ENCODE measurements at regions not wholly inside any gene's neighbourhood (a gene's known extent, or its start where the extent isn't known, plus 50 kb on each side); places are given as distances from the start of the nearest gene placed in this dataset.

- no peak for DNase-seq (ENCODE audit: low read depth in 1 of 2, low spot score in 1 of 2)
- no peak overlapping the region for H3K4me3 ChIP-seq
- no peaks in the 10 kb centered on the region for H3K27me3 ChIP-seq
- H3K36me3 ChIP-seq: no peaks in the 10 kb centered on the region
- H3K4me1 ChIP-seq (ENCODE audit: low read depth): no peaks in the 10 kb centered on the region
- TF ChIP-seq, protein P1, sequence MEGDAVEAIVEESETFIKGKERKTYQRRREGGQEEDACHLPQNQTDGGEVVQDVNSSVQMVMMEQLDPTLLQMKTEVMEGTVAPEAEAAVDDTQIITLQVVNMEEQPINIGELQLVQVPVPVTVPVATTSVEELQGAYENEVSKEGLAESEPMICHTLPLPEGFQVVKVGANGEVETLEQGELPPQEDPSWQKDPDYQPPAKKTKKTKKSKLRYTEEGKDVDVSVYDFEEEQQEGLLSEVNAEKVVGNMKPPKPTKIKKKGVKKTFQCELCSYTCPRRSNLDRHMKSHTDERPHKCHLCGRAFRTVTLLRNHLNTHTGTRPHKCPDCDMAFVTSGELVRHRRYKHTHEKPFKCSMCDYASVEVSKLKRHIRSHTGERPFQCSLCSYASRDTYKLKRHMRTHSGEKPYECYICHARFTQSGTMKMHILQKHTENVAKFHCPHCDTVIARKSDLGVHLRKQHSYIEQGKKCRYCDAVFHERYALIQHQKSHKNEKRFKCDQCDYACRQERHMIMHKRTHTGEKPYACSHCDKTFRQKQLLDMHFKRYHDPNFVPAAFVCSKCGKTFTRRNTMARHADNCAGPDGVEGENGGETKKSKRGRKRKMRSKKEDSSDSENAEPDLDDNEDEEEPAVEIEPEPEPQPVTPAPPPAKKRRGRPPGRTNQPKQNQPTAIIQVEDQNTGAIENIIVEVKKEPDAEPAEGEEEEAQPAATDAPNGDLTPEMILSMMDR (IDR thresholded peaks at IDR 0.05; ENCODE audit: low read depth, low read length): no peak
- no peaks in the 10 kb centered on the region for H3K9me3 ChIP-seq (ENCODE audit: low read depth)
- H3K27ac ChIP-seq: no peak overlapping the region
Measured at GRCh38 chr18:71643822-71644221, 900.3 kb downstream of the CBLN2 start.

- DNase-seq (ENCODE audit: low read depth in 1 of 2, low spot score in 1 of 2): peak in 1 of 2 donors; percentile 0
- H3K4me1 ChIP-seq (ENCODE audit: low read depth): no peaks in the 10 kb centered on the region
- TF ChIP-seq, protein P1 (IDR thresholded peaks at IDR 0.05; ENCODE audit: low read depth, low read length): no peak
- H3K36me3 ChIP-seq: no peaks in the 10 kb centered on the region
- no peaks in the 10 kb centered on the region for H3K9me3 ChIP-seq (ENCODE audit: low read depth)
- no peaks in the 10 kb centered on the region for H3K27me3 ChIP-seq
- H3K27ac ChIP-seq: no peak overlapping the region
- H3K4me3 ChIP-seq: no peak overlapping the region
Measured at GRCh38 chr18:71630696-71631095, 913.4 kb downstream of the CBLN2 start.

DNA sequence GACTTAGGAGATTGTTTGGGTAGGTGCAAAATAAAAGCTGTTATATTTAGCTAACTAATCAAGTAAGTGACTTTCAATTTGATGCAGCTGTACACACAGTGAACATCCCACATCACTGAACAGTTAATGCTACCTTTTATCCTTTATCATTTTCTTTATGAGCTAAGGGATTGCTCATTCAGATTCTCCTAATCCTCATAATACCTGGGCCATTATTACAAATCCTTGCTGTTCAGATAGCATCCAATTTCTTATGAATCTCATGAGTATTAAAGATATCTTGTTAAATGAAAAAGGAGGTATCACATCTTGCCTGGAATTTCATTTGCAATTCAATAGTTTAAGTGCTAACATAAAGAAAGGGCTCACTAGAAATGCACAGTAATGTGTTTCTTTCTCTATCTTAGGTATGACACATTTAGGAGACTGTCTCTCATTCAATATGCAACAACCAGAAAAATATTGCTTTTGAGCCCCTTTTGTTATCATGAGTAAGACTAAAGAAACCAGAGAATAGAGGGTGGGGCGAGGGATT lies 918.5 kb downstream of the CBLN2 start:
- no peaks in the 10 kb centered on the region for H3K36me3 ChIP-seq
- DNase-seq (ENCODE audit: low read depth in 1 of 2, low spot score in 1 of 2): no peak
- TF ChIP-seq, protein P1 (IDR thresholded peaks at IDR 0.05; ENCODE audit: low read depth, low read length): no peak
- no peaks in the 10 kb centered on the region for H3K4me1 ChIP-seq (ENCODE audit: low read depth)
- no peaks in the 10 kb centered on the region for H3K27me3 ChIP-seq
- no peak overlapping the region for H3K27ac ChIP-seq
- no peak overlapping the region for H3K4me3 ChIP-seq
- H3K9me3 ChIP-seq (ENCODE audit: low read depth): no peaks in the 10 kb centered on the region

DNA sequence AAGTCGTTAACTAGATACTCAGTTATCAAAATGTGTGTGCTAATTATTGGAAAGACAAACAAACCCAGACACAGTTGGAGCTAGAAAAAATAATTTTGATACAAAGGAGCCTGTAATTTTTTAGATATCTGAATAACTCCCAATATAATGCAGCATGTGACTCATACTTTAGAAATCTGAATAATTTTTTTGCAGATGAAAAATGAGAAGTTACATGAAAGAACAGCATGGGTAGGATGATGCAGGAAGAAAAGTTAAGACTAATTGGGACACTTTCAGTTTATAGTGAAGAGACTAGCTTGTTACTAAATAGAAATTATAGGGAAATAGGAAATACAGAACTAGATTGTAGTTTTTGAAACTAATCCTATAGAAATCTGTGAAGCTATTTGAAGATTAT lies 945.8 kb downstream of the CBLN2 start:
- Histone ChIP-seq H3K27ac (no peak overlapping the region), H3K4me3 (no peak overlapping the region), H3K4me1 (ENCODE audit: low read depth) (no peaks in the 10 kb centered on the region), H3K9me3 (ENCODE audit: low read depth) (no peaks in the 10 kb centered on the region), H3K36me3 (no peaks in the 10 kb centered on the region), H3K27me3 (no peaks in the 10 kb centered on the region)
- peak in 1 of 2 donors; percentile 29 for DNase-seq (ENCODE audit: low read depth in 1 of 2, low spot score in 1 of 2)
- TF ChIP-seq, protein P1 (IDR thresholded peaks at IDR 0.05; ENCODE audit: low read depth, low read length): no peak

DNA sequence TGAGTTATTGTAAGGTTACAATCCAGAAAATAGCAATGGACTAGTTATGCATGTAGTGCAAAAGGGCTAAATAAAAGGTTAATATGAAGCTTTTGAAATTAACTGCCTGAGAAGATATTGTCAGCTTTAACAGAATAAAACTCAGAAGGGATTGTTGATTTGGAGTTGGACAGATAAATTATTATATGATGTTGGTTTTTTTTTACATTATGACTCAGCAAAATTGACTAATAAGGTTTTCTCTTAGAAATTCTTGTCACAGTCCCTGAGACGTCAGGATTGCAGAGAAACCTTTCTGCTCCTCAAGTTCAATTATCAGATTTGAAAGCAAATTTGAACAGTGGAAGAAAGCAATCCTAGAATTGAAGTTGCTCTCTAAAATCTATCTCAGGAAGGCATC lies 946.9 kb downstream of the CBLN2 start:
- Histone ChIP-seq H3K27me3 (no peaks in the 10 kb centered on the region), H3K4me1 (ENCODE audit: low read depth) (no peaks in the 10 kb centered on the region), H3K9me3 (ENCODE audit: low read depth) (no peaks in the 10 kb centered on the region), H3K4me3 (no peak overlapping the region), H3K27ac (no peak overlapping the region), H3K36me3 (no peaks in the 10 kb centered on the region)
- no peak for DNase-seq (ENCODE audit: low read depth in 1 of 2, low spot score in 1 of 2)
- TF ChIP-seq, protein P1 (IDR thresholded peaks at IDR 0.05; ENCODE audit: low read depth, low read length): no peak

GRCh38 chr18:71583252-71583651 lies 960.9 kb downstream of the CBLN2 start:
- no peak overlapping the region for H3K27ac ChIP-seq
- H3K36me3 ChIP-seq: no peaks in the 10 kb centered on the region
- no peaks in the 10 kb centered on the region for H3K27me3 ChIP-seq
- H3K4me3 ChIP-seq: no peak overlapping the region
- TF ChIP-seq, protein P1 (IDR thresholded peaks at IDR 0.05; ENCODE audit: low read depth, low read length): no peak
- no peaks in the 10 kb centered on the region for H3K9me3 ChIP-seq (ENCODE audit: low read depth)
- no peaks in the 10 kb centered on the region for H3K4me1 ChIP-seq (ENCODE audit: low read depth)
- peak in 1 of 2 donors; percentile 8 for DNase-seq (ENCODE audit: low read depth in 1 of 2, low spot score in 1 of 2)

Measured in cardiac muscle cell (in vitro differentiated cells and primary cell).